C4-2B (cell line): ENCODE measurements at regions not wholly inside any gene's neighbourhood (a gene's known extent, or its start where the extent isn't known, plus 50 kb on each side); places are given as distances from the start of the nearest gene placed in this dataset.

ENCODE experiments used
- ZFX ChIP-seq: fragments of 450-650 bp; IDR thresholded peaks from 2 replicates; pipeline ENCODE4 v1.6.1; 2017
- TF ChIP-seq, protein P1 (sequence below): fragments of 450-650 bp; conservative IDR thresholded peaks from 2 replicates; pipeline ENCODE4 v1.5.1; 2017; ENCODE audit warnings: mild to moderate bottlenecking

DNA sequence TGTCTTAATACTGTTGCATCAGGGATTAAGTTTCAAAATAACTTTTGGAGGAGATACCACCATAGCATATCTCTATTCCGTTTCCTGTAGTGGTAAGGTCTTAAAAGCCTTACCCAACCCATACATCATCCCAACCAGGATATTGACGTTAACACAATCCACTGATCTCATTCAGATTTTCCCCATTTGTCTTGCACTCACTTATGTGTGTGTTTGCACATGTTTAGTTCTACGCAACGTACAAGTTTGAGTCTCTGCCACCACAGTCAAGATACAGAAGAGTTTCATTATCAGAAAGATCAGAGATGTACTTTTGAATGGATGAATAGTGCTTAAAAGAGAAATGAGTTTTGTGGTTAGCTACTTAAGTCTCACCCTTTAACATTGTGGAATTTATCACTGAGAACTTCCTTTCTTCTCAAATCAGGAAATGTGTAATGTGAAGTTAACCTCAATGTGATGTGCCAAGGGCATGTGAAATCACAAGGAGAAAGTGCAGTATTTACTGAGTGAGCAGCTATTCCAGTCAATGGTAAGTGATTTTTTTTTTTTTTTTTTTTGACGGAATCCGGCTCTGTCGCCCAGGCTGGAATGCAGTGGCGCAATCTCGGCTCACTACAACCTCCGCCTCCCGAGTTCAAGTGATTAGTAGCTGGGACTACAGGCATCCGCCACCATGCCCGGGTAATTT, 69.2 kb upstream of the EPHA4 start:
- TF ChIP-seq, protein P1, sequence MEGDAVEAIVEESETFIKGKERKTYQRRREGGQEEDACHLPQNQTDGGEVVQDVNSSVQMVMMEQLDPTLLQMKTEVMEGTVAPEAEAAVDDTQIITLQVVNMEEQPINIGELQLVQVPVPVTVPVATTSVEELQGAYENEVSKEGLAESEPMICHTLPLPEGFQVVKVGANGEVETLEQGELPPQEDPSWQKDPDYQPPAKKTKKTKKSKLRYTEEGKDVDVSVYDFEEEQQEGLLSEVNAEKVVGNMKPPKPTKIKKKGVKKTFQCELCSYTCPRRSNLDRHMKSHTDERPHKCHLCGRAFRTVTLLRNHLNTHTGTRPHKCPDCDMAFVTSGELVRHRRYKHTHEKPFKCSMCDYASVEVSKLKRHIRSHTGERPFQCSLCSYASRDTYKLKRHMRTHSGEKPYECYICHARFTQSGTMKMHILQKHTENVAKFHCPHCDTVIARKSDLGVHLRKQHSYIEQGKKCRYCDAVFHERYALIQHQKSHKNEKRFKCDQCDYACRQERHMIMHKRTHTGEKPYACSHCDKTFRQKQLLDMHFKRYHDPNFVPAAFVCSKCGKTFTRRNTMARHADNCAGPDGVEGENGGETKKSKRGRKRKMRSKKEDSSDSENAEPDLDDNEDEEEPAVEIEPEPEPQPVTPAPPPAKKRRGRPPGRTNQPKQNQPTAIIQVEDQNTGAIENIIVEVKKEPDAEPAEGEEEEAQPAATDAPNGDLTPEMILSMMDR: no peak
- no peak for TF ChIP-seq ZFX
